HG02938 (cell line): ENCODE measurements at regions not wholly inside any gene's neighbourhood (a gene's known extent, or its start where the extent isn't known, plus 50 kb on each side); places are given as distances from the start of the nearest gene placed in this dataset.
"Not testable (repeated sequence)": the region's sequence is repeated elsewhere in the genome, so short reads cannot be mapped to it uniquely, and the experiment has no call there.

Experiments used
- ATAC-seq: cut with Tn5 transposase; IDR thresholded peaks from one replicate; pipeline ENCODE4 v1.9.1; 2021; ENCODE audit warnings: mild to moderate bottlenecking, moderate library complexity; ENCODE audit not compliant: unreplicated experiment

DNA sequence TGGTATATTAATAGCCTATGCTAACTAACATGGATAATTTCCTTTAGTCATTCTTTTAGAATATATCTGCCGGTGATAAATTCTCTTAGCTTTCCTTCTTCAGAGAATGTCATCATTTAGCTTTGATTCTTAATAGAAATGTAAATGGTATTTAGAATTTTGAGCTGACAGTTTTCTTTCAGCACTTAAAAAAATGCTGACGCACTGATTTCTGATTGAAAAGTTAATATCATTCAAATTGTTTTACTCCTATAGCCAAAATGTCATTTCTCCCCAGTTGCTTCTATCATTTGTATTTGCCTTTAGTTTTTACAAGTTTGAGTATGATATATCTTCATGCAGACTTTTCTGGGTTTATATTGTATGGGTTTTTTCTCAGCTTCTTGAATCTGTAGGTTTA is 668.0 kb downstream of the LTN1 start:
- ATAC-seq = no peak

DNA sequence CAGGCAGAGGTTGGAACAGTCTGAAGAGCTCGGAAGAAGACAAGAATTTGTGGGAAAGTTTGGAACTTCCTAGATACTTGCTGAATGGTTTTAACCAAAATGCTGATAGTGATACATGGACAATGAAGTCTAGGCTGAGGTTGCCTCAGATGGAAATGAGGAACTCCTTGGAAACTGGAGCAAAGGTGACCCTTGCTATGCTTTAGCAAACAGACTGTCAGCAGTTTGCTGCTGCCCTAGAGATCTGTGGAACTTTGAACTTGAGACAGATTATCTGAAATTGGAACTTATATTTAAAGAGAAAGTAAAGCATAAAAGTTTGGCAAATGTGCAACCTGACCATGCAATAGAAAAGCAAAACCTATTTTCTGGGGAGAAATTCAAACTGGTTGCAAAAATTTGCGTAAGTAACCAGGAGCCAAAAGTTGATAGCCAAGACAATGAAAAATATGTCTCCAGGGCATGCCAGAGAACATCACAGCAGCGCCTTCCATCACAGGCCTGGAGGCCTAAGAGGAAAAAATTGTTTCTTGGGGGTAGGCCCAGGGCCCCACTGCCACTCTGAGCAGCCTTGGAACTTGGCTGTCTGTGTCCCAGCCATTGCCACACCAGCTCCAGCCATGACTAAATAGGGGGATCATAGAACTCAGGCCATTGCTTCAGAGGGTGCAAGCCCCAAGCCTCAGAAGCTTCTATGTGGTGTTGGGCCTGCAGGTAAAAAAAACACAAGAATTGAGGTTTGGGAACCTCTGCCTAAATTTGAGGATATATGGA is 675.3 kb downstream of the LTN1 start:
- ATAC-seq = no peak

DNA sequence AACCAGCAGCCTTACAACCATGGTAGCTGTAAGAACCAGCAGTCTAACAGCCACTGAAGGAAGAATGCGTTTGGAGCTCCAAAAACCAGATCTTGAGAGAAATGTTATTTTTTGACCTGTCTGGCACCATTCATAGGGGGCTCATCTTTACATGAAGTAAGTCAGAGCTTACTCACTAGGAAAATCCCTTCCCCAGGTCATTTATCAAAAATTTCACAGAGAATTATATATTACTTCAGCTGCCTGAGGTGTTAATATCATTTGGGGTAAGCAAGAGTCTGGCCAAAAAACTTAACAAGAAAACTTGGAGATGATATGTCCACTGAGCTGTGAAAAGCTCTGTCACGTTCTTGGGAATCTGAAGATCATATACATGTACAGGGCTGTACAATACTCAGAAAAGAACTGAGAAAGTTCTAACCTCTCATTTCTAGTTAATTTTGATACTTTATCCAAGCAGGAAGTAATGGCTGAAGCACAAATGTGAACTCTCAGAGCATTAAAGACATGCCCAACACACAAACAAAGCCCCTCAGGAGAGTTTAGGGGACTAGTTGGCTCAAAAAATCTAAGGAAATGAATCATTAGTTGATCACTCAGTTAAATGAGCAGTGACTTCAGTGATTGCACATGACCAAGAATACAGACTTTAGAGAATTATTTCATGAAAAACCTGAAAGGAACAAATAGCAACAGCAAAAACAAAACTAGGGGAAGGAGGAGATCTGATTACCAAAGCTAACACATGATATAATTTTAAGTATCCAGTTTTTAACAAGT is 681.1 kb downstream of the LTN1 start:
- ATAC-seq = no peak

DNA sequence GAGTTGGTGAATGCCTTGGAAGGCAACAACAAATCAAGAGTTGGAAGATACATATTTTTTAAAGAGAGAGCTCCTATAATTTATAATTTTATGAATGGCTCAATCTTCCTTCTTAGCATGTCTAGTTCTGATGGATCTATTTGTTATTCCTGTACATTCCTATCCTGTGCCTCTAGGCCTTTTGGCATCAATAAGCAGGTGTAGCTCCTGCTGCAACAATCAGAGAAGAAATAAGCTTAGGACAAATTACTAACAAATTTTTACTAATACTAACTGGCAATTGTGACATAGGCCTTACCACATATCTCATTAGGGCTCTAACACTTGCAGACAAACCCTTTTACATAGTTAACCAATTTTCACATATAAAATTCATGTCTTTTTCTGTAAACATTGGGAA is 682.0 kb downstream of the LTN1 start:
- ATAC-seq = no peak

DNA sequence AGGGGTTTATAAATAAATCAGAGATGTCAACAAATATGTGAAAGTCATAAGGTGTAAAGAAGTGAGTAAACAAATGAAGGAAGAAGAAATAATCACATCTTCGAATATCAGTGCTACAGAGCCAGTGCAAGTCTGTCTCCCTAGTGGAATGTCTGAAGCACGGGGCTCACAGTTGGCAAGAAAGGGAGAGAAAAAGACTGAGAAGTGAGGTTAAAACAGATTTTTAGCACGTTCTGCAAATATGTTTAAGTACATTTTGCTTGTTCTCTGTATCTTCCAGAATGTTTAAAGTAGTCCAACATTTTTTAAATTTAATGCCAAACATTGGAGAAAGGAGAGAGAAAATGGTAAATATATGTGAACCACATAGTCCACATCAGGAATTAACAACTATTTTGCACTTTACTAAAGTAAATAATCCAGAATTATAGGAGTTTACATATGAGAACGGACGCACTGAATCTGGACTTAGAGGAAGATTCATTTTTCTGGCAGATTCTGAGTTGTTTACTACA is 682.4 kb downstream of the LTN1 start:
- ATAC-seq = no peak

DNA sequence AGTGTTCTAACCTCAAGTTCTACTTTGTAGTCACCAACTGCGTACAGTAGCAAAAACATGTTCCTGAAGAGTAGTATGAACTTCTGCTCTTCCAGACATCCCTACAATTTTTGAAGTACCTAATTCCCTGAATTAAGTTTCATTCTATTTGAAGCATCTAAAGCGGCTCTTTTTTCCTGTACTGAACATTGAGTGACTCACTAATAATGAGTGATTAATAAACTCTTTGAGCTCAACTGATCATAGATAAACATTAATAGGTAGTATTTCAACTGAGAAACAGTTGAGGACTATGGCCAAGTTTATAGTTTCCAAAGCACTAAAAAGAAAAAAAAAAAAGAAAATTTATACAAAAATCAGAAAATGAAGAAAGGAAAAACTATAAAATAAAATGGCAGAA is 683.1 kb downstream of the LTN1 start:
- ATAC-seq = no peak

GRCh38 chr21:28308516-28308915 is 684.2 kb downstream of the LTN1 start:
- no peak for ATAC-seq

GRCh38 chr21:28299946-28300345 is 692.7 kb downstream of the LTN1 start:
- no peak for ATAC-seq

DNA sequence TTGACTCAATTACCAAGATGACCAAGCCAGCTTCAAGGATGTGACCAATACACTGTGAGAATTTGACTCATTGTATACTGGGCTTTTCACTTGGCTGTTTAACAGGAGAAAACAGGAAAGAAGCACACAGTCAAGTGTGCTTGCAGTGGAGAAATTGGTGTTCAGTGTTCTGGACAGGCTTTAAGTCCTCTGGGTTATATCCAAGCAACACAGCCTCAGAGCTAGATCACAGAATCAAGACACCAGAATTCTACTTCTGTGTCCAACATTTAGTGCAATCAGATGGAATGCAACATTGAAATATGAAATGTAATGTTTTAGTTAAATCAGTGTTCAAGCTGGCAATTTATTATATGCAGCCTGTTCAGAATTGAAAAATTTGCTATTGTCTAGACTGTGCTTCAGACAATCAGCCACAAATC is 694.4 kb downstream of the LTN1 start:
- no peak for ATAC-seq

DNA sequence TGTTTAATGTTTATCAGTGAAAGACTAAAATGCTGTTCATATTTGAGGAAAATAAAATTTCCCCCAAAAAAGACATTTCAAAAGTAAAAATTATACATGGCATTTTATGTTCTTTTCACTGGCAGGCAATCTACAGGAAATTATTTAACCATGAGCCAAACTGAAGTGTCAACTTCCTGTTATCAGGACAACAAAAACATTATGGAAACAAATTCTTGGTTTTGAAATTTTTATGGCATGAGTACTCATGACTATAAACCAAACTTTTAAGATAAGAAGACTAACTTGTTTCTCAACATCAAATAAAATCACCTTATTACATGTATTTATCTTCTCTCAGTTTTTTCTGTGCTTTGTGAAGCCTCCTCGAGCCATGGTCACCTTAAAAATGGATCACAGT is 698.6 kb downstream of the LTN1 start:
- ATAC-seq = no peak

- ATAC-seq = no peak
Observed at GRCh38 chr21:28283641-28284490, 708.8 kb downstream of the LTN1 start.

- ATAC-seq = no peak
Observed at GRCh38 chr21:28282833-28283232, 709.8 kb downstream of the LTN1 start.

DNA sequence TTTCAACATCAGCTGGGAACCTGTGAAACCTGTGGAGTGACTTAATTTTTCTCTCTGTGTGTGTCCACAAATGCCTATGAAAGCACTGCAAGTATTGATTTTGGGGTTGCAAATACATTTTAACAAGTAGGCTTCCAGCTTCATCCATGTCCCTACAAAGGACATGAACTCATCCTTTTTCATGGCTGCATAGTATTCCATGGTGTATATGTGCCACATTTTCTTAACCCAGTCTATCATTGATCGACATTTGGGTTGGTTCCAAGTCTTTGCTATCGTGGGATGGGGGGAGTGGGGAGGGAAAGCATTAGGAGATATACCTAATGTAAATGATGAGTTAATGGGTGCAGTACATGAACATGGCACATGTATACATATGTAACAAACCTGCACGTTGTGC is 711.3 kb downstream of the LTN1 start:
- ATAC-seq = not testable (repeated sequence)

- ATAC-seq = no peak
Observed at GRCh38 chr21:28280611-28281010, 712.1 kb downstream of the LTN1 start.

GRCh38 chr21:28277324-28277723 is 715.4 kb downstream of the LTN1 start:
- no peak for ATAC-seq

DNA sequence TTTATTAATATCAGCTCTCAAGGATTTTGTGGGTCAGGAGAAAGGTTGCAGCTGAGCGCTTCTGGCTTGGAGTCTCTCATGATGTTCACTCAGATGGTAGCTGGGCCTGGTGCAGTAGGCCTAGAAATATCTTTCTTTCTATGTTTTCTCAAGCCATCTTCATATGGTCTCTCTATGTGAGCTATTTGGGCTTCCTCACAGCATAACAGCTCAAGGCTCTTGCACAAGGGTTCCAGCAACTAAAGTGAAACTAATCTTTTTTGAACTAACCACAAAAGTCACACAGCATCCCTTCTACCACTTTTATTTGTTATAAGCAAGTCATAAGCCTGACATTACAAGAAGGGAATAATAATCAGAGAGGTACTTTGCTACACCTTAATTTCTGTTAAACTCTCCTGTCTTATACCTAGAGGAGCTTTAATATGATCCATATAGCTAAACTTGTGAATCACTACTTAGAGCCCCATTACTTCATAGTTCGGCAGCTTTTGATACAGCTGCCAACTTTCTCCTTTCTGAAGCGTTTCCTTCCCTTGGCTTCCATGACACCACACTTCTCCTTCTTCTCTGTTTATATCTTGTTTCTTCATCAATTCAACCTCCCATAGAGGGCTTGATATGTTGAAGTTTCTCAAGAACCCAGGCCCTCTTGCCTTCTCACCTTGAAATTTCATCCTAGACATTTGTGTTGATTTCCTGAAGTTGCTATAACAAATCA is 720.2 kb downstream of the LTN1 start:
- no peak for ATAC-seq

DNA sequence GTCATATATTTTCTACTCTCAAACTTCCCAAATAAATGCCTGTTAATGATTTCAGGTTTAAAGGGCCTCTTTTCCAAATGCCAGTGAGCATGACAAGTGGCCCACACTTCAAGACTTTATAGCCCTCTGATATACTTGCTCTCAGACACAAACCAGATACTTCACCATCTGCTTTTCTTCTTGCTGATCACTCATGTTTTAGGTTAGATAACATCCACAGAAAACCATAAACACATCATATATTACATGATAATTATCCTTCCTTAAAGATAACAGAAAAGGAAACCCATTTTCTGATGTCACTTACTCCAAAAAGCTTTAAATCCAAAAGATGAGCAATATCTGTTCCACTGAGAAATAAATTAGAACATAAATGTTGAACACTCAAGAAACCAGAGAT is 723.5 kb downstream of the LTN1 start:
- ATAC-seq = no peak

- no peak for ATAC-seq
Observed at GRCh38 chr21:28268685-28269084, 724.0 kb downstream of the LTN1 start.

DNA sequence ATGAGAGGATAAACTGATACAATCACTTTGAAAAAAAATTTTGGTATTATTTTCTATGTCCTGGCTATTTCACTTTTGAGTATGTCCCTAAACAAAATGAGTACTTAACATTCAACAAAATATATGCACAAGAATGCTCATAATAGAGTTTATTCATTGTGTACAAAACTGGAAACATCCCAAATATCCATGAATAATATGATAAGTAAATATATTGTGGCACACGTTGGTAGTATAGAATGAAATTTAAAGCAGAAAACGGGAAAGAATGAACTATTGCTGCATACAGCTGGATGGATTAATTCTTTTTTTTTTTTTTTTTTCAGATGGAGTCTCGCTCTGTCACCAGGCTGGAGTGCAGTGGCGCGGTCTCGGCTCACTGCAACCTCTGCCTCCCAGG is 725.2 kb downstream of the LTN1 start:
- ATAC-seq = no peak

- ATAC-seq = no peak
Observed at GRCh38 chr21:28266061-28266460, 726.6 kb downstream of the LTN1 start.

- ATAC-seq = no peak
Observed at GRCh38 chr21:28263974-28264373, 728.7 kb downstream of the LTN1 start.
